ENCODE measurements at regions not wholly inside any gene's neighbourhood (a gene's known extent, or its start where the extent isn't known, plus 50 kb on each side); places are given as distances from the start of the nearest gene placed in this dataset.
"Not testable (repeated sequence)": the region's sequence is repeated elsewhere in the genome, so short reads cannot be mapped to it uniquely, and the experiment has no call there.

DNA sequence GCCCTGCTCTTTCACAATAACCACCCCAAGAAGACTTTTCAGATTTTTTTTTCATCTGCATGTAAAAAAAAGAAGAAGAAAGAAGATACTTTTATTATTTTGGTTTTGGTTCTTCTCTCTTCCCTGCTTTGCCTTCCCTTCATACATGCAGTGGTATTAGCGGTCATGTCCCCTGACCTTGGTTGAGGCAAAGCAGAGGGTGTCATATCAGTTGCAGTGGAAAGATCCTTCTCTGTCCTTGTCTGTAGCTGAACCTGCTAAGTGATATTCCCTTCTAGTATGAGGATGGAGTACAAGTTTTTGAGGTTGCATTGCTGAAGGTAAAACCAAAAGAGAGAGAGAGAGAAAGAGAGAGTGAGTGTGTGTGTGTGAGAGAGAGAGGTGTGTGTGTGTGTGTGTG lies 345.7 kb downstream of the UTRN start:
- DNase-seq: no peak

DNA sequence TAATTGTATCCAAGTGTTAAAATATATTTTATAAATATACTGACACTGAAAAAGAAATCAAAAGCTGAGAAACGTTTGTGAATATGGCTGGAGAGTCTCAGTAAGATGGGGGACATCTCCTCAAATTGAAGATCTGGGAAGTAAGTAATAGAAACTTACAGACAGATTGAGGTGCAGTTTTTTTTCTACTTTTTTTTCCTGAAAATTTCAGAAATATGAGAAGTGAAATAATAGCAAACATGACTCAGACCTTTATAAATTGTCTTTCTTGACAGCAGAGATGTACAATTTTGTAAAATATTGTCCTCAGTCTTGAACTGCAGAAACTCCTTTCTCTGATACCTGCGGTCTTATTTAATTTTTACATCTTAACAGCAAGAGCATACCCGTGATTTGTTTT lies 347.1 kb downstream of the UTRN start:
- no peak for DNase-seq

DNA sequence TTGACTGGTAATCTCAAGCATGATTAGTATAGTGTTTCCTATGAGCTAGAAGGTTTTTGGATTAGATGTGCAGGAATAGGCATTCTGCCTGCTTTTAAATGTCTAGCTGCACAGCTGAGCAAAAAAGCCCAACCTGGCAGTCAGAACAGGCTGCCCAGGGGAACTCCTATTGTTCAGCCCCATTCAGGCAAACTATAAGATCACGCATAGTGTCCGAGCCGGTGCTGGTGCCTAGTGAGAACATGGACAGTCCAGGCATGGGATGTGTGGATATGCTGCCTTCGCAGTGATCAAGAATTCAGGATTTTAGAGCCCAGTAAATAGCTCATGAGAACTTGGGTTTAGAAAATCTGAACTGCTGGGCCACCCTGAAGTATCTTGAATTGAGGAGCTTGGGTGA lies 348.8 kb downstream of the UTRN start:
- no peak for DNase-seq

DNA sequence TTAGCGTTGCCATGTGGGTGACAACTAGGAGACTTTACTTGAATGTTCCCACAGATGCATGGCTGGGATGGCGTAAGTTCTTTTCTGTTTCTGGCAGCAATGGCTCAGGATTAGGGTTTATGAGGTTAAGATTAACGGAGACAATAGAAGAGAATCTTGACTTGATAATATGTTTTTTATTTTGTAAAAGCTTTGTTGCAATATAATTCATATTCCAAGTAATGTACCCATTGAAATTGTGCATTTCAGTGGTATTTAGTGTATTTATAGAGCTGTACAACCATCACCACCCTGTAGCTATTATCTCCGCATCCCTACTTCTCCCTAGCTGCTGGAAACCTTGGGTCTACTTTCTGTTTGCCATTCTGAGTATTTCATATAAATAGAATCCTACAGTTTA lies 349.2 kb downstream of the UTRN start:
- no peak for DNase-seq

DNA sequence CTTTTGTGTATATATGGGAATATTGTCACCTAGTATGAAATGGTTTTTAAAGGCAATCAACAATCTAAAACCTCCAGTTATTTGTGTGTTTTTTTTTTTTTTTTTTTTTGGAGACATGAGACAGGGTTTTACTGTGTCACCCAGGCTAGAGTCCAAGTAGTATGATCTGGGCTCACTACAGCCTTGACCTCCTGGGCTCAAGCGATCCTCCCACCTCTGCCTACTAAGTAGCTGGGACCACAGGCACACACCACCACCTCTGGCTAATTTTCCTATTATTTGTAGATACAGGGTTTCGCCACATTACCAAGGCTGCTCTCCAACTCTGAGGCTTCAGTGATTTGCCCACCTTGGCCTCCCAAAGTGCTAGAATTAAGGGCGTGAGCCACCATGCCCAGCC lies 349.9 kb downstream of the UTRN start:
- no peak for DNase-seq

DNA sequence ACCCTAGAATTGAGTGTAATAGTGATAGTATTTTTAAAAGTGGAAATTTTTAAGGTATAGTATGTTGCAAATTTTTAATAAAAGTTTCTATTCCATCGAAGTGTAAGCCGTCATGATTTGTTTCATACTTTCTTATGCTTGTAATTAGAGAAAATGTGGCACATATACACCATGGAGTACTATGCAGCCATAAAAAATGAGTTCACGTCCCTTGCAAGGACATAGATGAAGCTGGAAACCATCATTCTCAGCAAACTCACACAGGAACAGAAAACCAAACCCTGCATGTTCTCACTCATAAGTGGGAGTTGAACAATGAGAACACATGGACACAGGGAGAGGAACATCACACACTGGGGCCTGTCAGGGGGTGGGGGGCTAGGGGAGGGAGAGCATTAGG lies 350.9 kb downstream of the UTRN start:
- DNase-seq: not testable (repeated sequence)

DNA sequence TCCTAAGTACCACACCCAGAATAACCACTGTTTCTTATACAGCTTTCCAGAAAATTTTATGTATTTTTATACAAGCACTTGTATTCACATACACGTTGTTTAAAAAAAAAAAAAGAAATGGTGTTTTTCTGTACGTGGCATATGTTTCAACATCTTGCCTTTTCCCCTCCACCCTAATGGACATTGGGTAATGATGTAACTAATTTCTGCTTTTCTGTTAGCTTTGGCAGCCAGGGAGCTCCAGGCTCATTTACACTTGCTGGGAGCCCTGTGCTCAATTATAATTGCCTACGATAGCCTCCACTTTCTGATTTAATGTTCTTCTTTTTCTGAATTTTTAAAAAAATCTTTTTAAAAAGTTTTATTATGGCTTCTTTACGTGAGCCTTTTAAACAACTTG lies 352.4 kb downstream of the UTRN start:
- DNase-seq: no peak

DNA sequence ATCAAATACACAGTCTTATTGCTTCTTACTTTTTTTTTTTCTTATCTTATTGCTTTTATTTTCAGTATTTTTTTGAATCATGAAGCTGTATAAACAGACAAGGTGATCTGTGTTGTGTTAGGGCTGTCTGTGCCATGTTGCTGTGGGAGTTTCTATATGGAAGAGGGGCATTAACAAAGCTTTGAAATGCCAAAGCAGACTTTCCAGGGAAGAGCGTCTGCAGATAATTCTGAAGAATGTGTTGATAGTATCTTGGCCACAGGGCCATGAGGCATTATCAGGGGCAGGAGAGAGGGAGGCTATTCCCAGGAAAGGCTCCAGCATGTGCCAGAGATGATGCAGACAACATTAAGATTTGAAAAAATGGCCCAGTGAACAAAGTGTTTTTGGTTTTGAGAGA lies 354.5 kb downstream of the UTRN start:
- no peak for DNase-seq

DNA sequence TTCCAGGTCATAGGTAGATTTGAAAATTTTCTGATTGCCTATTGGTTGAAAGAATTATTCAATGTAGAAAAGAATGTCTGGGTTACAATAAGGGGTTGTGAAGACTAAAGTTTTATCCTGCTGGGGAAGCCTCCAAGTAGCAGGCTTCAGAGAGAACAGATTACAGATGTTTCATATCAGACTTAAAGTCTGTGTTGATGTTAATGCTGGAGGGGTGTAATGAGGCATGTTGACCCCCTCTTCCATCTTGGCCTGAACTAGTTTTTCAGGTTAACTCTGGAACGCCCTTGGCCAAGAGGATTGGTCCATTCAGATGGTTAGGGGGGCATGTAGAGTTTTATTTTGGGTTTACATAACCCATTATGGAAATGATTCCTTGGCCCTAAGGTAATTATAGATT lies 356.2 kb downstream of the UTRN start:
- no peak for DNase-seq

DNA sequence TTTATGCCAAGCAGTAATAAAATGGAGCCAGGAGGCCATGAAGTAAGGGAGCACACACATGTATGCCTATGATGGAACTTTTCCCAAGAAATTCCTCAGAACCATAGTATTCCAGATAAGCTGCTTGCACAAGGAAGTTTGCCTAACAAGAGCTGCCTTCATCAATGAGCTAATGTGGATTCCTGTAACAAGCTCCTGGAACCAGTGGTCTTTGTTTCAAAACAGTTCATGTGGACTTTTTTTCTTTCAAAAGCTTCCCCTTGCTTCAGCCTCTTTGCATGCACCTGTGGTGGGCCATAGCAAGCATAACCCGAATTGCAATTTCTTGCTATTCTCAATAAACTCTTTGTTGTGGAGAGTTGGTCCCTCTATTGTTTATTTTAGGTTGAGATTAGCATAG lies 359.6 kb downstream of the UTRN start:
- no peak for DNase-seq

DNA sequence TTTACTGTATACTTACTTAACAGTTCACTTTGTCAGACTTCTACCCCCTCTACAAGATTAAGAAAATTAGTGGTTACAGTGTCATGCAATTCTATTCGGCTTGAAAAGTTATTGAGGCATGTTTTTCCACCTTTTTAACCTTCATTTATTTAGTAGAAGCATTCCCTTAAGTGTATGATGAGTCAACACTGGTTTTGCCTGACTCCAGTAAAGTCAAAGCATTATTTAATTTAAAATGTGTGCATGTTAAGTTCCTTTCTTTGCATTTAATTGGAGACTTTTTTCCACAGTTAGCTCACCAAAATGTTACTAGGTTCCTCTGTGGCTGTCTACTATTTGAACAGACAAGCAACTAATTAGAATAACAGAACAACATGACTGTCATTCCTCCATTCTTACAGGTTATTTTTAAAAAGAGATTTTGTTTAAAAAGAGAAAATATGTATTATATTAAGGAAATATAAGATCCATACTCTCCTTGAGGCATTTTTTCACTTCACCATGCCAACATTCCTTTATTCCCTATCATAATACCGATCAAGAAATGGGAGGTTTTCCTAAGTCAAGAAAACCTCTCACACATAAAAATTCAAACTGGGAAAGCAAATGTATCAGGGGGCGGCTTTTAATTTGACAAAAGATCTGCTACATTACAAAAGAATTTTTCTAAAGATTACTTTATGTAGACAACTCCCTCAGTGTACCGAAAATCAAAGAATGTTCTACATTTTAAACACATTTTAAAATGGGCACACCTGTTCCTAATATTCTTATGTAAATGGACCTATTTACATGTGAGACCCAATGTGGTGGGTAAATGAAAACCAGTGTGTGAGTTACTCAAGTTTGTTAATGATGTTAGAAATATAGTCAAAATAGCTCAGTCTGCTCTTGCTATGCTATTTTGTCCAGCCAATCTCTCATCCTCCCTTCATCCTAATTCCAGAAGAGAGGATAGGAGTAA lies 361.2 kb downstream of the UTRN start:
- DNase-seq: no peak

DNA sequence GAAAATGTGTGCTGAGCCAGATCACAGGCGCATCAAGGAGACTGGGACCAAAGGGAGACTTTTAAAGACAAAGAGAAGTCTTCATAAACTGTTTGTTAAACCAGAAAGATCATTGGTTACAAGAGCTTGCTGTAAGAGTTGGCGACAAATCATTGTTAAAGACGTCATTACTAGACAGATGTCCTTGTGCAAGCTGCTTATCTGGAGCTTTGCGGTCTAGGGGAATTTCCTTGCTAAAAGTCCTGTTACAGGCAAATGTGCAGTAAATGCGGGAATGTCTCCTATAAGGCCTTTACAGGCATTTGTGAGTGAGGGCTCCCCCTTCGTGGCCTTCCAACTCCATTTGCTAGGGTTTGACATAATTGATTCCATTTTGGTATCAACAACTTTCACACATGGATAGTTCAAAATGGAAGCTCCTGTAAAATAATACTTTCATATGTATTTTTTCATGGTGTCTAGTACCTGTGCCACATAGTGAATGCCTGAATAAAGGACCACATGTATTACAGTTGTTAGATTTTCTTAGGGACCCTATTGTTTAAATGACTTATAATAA lies 362.4 kb downstream of the UTRN start:
- DNase-seq: no peak

DNA sequence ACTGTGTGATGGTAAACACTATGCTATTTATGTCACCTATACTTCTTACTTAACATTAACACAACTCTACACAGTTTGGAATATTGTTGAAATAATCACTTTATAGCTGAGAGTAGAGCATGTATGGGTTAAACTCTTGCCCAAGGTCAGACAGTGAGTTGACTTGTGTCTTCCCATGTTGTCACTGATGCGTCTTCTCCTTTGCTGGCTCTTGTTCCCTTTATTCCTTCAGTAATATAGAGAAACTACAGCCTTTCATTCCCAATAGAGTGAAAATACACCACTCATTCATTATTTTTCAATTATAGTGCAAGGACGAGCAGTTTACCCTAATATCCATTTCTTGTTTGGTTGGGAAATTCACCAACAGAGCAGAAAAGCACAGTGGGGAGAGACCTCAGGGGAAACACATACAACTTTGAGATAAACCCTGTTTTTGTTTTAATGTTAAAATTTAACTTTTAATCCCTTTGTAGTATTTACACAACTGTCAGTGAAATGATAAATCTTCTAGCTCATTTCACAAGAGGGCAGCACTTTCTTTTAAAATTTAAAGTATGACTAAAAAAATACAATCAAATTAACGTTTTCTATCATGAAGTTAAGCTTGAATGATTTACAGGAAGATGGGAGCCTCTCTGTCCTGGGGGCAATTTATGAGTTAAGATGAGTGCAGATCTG lies 363.0 kb downstream of the UTRN start:
- DNase-seq: no peak

DNA sequence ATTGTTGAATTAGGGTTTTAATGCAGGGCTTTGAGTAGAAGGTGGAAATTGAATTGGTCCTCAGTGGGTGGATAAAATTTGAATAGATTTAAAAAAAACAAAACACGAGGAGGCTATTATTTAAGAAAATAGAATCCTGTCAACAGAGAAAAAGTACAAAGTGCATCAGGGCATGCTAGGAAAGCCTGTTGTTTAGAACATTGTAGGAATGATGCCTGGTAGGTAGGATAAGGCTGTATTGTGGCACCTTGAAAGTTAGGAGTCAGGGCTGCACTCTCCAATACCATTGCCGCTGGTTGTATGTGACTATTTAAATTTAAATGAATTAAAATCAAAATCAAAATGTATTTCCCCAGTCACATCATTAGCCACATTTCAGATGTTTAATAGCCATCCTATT lies 363.9 kb downstream of the UTRN start:
- no peak for DNase-seq

DNA sequence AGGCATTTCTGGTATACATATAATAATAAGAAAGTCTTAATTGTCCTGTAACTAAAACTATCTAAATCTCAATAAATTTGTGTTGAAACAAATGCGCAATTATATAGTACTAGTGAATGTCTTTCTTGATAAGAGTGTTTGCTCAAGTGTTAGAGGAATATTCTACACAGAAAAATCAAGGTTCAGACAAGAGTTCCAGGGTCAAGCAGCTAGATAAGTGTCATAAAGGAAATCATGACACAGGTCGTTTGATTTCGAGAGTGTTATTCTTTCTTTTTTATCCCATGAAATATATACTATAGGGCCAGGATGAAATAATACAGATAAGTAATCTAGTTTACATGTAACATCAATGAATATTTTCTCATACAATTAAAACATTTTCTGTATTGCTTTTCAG lies 366.1 kb downstream of the UTRN start:
- DNase-seq: no peak

DNA sequence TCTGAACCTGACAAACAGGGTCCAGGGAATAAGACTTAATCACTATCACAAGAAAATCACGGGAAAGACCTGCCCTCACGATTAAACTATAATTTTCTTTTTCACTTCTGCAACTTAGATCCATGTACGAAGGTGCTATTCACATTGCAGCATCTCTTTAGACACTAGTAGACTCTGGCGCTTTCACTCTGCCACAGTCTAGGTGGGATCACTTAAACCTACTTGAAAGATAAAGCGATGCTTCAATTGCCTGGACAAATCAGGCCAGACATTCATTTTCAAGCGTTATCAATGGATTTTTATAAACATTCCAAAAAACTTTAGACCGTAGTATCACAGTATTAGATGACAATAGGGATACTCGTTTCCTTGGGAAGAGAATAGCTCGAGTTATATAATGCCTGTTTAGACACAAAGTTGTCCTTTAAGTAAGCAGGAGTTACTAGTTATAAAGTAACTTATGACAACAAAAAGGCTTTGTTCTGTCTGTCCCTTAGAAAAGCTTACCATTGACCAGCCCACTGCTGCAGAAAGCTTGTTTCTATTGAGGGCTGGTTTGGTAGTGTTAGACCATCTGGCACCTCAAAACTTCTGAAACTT lies 367.3 kb downstream of the UTRN start:
- no peak for DNase-seq

DNA sequence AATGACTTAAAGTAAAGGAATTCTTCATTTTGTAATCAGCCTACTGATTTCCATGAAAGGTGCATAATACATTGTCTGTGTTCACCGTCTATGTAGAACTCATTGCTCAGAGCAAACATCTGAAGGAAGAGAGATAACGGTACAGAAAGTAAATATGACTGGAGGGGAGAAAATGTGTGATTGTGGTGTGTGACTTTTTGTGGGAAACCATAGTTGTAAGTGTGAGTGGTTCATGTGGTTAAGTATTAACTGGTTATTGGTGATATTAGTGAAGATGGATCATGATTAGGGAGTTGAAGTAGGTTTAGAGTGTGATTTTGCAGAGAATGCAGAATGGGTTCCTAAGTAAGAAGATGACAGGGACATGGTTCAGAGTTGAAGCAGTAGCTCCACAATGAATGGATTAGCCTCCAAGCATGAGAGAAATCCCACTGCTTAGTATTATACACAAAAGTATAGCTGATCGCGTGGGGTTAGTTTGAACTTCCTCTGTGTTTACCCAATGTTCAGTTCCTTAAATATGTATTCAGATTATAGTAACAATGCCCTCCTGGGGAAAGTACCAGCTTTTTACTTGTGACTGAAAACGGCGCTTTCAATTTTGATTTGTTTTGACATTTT lies 368.9 kb downstream of the UTRN start:
- no peak for DNase-seq

DNA sequence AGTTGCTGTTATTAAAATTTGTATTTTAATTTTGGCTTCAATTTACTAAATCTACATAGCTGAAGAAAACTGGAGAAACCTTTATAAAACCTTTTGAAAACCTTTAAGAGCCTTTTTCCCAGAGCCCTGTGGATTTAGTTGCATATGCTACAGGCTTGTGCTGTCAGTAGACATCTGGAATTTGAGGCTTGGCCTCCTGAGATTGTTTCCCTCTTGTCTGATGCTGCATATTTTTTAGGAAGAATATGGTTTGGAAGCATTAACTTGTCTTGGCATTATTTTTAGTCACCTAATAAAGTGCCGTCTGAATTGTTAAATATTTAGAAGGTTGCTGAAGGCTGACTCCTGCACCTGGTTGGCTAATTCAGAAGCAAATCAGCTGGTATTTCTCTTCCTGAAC lies 369.4 kb downstream of the UTRN start:
- no peak for DNase-seq

DNA sequence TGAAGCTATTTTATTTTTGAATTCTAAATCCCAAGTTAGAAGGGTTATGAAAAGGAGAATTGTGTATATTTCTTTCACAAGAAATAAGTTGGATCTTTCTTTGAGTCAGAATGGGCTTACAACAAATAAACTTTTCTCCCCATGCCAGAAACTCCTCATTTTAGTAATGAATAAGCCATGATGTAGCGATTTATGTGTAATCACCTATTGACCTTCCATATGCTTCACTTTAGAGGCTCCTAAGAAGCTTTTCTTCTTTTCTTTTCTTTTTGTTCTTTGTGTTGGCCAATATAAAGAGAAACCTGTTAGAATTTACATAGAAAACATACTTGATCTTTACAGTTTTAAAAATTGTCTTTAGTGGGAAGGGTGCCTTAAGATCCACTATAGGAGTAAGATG lies 370.2 kb downstream of the UTRN start:
- DNase-seq: no peak

DNA sequence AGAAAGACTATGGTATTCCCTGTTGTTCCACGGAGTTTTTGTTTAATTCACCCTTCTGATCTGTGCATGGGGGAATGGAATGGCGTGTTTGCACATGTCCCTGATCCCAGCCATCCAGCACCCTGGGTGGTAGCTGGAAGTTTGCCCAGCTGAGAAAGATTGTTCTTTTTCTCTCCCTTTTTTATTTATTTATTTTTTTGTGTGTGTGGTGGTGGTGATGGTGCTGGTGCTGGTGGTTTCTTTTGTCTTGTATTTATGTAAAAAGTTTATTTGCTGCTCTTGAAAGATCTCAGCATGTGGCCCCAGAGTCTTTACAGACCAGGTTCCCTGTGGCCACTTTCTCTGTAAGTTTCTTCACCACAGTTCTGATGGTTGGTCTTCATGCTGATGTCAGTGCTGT lies 372.6 kb downstream of the UTRN start:
- DNase-seq: no peak

DNA sequence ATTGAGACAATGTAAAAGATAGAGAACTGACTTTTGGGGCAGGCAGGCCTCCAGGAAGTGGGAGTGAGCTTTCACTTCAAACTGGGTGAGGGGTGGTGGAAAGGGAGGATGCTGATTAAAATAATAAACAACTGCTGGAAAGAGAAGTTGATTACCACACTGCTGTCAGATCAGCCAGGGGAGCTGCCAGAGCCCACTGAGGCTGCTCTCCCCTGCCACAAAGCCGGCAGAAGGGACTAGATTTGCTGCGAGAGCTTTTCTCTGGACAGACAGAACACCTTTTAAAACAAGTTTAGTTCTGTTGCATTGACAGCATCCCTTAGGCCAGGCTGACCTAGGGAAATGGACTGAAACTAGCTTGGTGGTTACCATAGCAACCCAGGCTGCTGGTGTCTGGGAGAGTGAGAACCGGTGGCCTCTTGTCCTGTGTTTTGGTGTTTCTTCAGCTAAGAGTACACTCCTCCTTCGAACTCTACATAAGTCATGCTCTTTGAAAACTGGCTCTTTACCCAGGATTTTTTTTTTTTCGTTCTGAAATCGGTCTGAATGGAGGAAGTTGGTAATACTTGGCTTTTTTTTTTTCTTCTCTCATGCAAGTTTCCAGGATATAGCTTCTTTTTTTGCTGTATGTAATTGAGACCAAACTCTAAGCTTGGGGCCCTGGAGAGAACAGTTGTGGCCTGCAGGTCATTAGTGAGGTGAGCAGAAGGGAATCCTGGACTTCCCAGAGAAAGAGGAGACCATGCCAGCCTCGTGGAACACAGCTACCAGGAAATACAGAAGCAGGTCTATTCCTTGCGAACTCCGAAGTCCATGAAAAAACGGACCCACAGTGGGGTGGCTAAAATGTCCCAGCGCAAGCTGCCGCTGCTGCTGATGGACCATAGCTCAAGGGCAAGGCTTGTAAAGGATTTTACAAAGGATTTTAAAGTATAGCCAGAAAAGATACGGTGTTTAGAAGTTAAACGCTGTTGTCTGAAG lies 374.4 kb downstream of the UTRN start:
- DNase-seq: no peak

DNA sequence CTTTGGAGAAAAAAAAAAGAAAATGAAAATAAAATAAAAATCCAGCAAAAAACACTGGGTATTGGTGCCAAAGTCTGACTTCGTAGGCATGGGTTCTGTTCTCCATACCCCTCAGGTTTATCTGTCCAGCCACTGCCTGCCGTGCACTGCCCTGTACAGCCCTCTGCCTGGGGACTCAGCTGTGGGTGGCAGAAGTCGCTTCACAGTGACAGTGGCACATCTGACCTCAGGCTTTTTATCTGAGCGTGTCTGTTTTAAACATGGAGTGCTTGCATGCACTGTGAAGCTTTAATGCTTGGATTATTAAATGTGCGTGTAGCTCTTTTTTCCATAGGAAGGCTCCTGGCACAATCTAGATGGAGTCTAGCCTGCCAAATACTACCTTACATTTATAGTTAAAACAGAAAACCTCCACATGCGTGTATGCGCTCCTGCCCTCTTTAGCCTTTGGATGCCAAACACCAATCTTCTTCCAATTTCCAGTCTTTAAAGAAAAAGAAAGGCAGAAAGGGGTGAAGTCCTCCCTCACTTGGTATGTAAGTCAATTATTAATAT lies 375.5 kb downstream of the UTRN start:
- DNase-seq: no peak

Measured in GOT3 (cell line).